NCI-H345 treated with DMSO at 0.1 percent for 48 hours (cell line): ENCODE measurements at regions not wholly inside any gene's neighbourhood (a gene's known extent, or its start where the extent isn't known, plus 50 kb on each side); places are given as distances from the start of the nearest gene placed in this dataset.

Source experiments
- DNase-seq: peaks from one replicate; lab custom pipeline; 2025; ENCODE audit not compliant: unreplicated experiment; lab: John Stamatoyannopoulos, UW

DNA sequence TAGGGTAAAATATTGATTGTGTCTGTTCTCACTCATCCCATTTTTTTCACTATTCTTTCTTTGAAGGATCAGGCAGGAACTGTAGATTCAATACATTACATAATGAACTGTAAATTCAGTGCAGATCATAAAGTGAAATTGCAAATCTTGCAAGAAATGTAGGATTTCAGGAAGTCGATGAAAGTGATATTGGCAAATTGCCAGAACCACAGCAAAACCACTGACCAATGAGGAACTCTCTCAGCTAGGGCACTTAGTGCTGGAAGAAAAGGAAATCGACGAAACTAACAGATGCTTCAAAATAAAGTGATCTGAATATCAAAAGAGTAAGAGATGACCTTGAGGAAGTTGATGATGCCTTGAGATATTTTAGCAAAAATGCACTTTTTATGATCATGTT lies 157.6 kb downstream of the AACS start:
- DNase-seq = no peak

GRCh38 chr12:125225641-125226040 lies 160.4 kb downstream of the AACS start:
- DNase-seq = no peak

DNA sequence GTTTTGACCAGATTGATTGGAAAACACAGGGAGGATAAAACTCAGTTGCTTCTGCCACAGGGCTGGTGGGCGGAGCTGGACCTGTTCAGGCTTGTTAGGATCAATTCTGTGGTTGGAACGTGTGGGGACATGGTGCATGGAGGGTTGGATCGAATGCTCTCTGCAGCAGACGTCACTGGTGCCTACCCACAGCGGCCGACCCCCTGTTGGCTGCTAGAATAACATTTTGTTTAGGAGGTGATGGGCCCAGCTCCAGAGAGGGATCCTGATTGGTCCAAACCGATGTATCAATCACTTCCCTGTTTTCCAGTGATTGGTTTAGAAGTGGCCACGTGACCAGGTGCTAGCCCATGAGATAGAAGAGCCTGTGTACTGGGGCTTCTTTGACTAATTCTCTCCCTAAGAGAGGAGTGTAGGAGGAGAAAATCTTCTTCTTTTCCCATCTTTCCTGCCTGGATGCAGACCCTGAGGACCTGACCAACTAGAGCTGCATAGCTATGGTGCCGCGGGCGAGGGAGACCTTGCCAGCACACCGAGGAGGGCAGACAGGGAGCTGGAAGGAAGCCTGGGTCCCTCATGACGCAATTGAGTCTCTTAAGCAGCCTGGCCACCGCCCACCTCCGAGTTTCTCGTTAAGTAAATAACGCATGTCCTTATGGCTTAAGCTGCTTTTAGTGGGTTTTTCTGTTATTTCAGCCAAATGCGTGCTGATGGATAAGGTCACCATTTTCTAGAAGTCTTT lies 163.5 kb downstream of the AACS start:
- DNase-seq = no peak

DNA sequence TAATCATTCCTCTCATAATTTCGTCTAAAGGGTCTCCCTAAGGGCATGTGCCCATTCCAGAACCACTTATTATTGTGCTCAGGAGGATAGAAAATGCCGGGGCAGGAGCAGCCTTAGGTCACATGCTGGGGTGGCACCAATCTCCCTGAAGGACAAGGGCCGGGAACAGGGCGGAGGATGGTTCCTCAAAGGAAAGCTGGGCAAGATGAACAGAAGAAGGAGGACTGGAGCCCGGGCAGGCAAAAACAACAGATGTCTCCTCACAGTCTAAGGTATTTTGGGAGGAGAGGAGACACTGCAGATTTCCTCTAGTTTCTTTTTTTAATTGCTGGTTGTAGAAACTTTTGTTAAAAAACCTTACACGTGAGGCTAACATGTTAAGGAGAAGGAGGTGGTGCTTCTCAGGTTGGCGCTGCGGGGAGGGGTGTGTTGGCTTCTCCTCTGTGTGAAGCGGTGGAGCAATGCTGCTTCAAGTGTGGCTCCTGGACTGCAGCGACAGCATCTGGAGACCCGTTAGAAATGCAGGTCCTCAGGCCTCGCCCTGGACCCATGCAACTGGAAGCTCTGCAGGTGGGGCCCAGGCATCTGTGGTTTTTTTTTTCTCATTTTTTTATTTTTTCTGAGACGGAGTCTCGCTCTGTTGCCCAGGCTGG lies 164.8 kb downstream of the AACS start:
- no peak for DNase-seq

DNA sequence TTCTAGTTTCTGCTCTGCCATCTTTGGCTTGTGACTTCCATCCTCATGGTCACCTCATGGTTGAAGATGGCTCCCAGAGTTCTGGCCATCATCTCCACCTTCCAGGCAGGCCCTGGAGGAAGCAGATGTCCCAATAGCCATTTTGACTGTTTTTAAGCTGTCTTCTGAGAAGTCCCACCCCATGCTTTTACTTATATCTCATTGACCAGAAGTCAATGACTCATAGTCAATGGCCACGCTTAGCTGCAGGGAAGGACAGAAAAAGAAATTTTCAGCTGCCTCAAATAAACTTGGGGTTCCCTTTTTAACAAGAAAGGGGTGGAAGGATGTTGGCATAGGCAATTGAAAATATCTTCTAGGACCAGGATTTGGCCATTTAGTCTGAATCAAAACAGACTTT lies 168.1 kb downstream of the AACS start:
- DNase-seq = no peak

GRCh38 chr12:125239563-125239962 lies 174.3 kb downstream of the AACS start:
- DNase-seq = no peak

DNA sequence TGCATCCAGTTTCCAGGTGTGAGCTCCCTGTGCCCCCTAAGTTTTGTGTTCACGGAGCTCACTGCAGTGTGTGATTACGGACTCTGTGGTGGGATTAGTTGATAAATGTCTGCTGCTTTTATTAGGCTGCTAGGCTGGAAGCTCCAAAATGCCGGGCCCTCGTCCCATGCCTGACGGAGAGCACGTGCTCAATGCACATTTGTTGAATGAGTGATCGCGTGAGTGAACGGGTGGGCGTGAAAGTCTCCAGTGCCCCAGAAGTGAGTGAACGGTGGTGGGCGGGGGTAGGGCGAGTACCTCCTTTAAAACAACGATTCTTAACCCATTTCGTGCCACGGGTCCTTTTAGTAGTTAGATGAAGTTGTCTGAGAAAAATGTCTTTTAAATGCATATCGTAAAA lies 175.5 kb downstream of the AACS start:
- no peak for DNase-seq

DNA sequence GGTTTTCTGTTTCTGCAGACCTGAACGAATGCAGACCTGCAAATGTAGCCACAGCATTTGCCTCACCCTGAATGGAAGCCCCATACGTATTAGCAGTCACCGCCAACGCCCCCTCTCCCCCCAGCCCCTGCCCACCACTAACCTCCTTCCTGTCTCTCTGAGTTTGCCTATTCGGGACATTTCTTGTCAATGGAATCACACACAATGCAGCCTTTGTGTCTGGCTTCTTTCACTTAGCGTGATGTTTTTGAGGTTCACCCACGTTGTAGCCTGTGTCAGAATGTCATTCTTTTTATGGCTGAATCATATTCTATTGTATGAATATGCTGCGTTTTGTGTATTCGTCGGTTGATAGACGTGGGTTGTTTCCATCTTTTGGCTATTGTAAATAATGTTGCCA lies 178.6 kb downstream of the AACS start:
- no peak for DNase-seq

- DNase-seq = no peak
Observed at GRCh38 chr12:125244338-125244737, 179.1 kb downstream of the AACS start.

GRCh38 chr12:125245581-125246557 lies 180.6 kb downstream of the AACS start:
- DNase-seq = no peak

GRCh38 chr12:125247477-125247876 lies 182.2 kb downstream of the AACS start:
- DNase-seq = no peak

DNA sequence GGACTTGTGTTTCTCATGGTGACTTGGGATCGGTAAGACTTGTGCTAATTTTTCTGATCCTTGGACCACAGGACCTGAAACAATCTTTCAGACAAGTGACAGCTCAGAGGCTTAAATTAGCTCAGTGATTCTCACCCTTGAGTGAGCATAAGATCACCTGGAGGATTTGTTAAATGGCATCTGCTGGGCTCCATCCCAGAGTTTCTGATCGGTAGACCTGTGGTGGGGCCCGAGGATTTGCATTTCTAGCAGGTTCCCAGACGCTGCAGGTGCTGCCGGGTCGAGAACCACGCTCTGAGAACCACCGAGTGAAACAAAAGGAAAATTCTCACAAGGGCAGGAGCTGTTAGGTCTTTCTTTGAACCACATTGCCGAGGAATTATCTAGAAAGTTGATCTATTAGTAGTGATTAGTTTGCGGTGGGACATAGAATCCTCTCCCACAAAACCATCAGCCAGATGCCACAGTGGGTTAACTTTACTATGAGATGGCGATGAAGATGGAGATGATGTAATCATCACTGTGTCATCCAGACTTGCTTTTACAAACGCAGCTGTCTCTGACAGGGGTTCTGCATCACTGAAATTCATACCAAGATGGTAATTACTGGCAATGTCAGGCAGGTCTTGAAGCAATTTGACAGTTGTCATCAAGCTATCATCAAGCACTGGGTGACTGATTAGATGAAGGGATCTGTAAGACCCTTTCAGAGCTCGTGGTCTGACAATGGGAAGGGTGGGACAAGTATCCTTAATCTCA lies 184.0 kb downstream of the AACS start:
- DNase-seq = no peak

- no peak for DNase-seq
Observed at GRCh38 chr12:125249932-125250331, 184.7 kb downstream of the AACS start.

GRCh38 chr12:125254236-125254635 lies 189.0 kb downstream of the AACS start:
- no peak for DNase-seq

- no peak for DNase-seq
Observed at GRCh38 chr12:125254856-125255255, 189.6 kb downstream of the AACS start.

DNA sequence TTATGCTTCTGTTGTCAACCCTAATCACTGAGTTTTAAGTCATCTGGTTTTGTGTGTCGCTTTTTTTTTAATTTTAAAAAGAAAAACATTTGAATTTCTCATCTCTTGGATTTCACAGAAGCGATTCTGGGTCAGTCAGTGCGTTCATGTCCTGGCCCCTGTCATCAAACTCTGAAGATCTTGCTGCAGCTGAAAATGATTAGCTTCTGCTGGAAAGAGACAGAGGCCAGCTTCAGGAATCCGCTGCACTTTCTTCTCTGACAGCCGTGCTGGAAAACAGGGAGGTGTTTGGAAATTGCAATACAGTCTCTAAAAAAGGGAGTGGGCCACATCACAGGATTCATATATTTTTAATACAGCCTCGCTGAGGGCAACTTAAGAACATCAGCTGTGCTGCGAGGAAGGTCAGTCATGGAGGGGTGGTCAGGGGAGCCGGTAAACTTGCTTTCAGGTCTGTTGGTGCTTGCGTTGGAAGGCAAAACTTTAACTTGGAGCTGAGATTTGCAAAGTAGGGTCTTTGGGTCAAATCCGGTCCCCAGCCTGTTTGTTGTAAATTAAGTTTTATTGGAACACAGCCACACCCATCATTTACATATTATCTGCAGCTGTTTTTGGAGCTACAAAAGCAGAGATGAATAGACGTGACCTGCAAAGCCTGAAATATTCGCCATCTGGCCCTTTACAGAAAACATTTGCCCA lies 190.8 kb downstream of the AACS start:
- DNase-seq = no peak

DNA sequence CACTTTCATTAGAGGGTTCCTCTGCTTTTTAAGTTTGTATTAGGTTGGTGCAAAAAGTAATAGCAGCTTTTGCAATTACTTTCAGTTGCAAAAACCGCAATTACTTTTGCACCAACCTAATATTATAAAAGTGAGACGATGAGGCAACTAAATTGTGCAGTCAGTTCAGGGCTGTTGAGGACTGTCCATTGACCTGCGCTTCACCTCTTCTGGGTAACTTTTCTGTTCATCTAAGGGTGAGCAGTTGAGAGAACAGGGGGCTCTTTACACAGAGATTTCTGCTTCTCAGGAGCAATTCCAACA lies 191.3 kb downstream of the AACS start:
- no peak for DNase-seq

- no peak for DNase-seq
Observed at GRCh38 chr12:125259178-125259867, 194.1 kb downstream of the AACS start.

- no peak for DNase-seq
Observed at GRCh38 chr12:125262851-125263250, 197.6 kb downstream of the AACS start.

DNA sequence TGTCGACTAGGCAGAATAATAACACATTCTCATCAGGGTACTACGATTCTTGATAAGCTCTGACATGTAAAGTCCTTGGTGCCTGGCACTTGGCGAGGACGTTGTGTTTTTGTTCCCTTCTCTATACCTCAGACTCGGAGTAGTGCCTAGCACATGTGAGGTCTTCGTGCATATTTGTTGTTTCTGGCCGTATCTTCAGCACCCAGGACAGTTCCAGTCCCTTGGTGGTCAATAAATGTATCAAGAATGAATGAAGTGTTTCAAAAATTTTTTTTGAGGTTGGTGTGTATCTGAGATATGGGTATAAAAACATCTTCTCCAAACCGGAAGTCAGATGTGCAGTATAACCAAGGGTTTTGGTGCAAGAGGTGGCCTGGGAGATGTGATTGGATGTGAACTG lies 198.2 kb downstream of the AACS start:
- no peak for DNase-seq
